ENCODE measurements at regions not wholly inside any gene's neighbourhood (a gene's known extent, or its start where the extent isn't known, plus 50 kb on each side); places are given as distances from the start of the nearest gene placed in this dataset.
A peak's percentile ranks its signal among the peaks of the same experiment; 100 is the strongest.
"Not testable (repeated sequence)": the region's sequence is repeated elsewhere in the genome, so short reads cannot be mapped to it uniquely, and the experiment has no call there.

DNA sequence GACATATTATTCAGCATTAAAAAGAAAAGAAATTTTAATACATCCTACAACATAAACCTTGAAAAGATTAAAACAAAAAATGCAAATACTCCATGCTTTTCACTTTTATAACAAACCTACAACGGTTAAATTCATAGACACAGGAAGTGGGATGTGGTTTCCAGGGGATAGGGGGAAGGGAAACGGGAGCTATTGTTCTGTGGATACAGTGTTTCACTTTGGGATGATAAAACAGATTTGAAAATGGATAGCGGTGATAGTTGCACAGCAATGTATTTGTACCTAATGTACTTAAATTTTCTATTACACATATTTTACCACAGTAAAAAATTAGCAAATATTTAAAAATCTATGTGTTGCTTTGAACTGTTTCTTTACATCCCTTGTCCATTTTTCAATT, 368.0 kb downstream of the CDY2B start:
- H3K4me3 Mint-ChIP-seq; H3K9me3 Mint-ChIP-seq; H3K27ac Mint-ChIP-seq; H3K27me3 Mint-ChIP-seq; DNase-seq; H3K4me1 Mint-ChIP-seq (ENCODE audit: low read depth in 2 of 2); H3K36me3 Mint-ChIP-seq (ENCODE audit: insufficient read depth); ATAC-seq (replicated peaks): not testable (repeated sequence)

DNA sequence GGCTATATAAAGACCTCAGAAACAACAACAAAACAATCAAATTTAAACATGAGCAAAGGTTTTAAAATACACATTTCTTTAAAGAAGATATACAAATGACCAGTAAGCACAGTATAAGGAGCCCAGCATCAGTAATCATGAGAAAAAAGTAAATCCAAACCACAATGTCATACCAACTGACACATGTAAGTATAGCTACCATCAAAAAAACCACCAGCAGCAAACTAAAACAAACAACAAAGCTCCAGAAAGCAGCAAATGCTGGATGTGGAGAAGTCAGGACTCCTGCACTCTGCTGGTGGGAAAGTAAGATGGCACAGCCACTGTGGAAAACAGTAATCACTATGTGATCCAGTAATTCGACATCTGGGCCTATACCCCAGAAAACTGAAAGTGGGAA, 368.5 kb downstream of the CDY2B start:
- H3K36me3 Mint-ChIP-seq (ENCODE audit: insufficient read depth) = not testable (repeated sequence)

DNA sequence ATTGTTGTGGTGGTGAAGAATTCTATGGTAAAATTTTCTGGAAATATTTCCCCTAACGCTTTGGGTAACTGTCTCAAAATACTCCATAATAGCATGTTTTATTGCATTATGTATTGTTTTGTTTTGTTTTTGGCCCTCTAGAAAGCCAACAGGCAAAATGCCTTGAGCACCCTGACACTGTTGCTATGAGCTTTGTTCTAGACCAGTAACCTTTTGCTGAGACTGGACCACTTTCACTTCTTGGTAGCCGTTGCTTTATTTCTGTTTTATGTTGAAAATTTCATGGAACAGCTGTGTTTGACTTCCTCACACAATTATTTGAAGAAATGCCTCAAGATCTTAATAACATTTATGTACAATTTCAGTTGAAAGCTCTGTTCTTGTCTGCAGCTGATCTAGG, 374.2 kb downstream of the CDY2B start:
- H3K9me3 Mint-ChIP-seq; H3K27me3 Mint-ChIP-seq; H3K4me3 Mint-ChIP-seq; H3K27ac Mint-ChIP-seq; ATAC-seq (replicated peaks); H3K4me1 Mint-ChIP-seq (ENCODE audit: low read depth in 2 of 2); DNase-seq; H3K36me3 Mint-ChIP-seq (ENCODE audit: insufficient read depth): not testable (repeated sequence)

More for the DNA sequence above, 368.5 kb downstream of the CDY2B start:
- H3K27me3 Mint-ChIP-seq; ATAC-seq (replicated peaks); DNase-seq; H3K4me3 Mint-ChIP-seq; H3K9me3 Mint-ChIP-seq; H3K4me1 Mint-ChIP-seq (ENCODE audit: low read depth in 2 of 2); H3K27ac Mint-ChIP-seq: not testable (repeated sequence)

DNA sequence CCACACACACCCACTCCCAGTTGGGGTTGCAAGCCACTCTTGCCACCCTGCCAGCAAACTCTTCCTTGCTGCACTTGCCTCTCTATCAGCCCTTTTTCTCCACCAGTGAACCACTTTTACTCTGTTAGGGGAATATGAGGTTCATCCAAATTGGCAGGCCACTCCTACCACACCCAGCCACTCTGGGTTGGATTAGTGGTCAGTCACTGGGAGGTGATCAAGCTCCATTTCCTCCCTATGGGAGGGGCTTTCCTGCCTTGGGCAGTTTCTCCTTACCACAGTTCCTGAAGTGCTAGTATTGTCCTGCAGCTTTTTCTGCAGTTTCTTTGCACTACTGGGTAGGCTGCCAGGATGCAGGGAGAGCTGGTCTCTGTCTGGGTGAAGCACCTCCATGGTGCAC, 395.3 kb downstream of the CDY2B start:
- H3K27me3 Mint-ChIP-seq; H3K9me3 Mint-ChIP-seq; H3K36me3 Mint-ChIP-seq (ENCODE audit: insufficient read depth); H3K4me1 Mint-ChIP-seq (ENCODE audit: low read depth in 2 of 2); DNase-seq; H3K4me3 Mint-ChIP-seq; ATAC-seq (replicated peaks); H3K27ac Mint-ChIP-seq: not testable (repeated sequence)

DNA sequence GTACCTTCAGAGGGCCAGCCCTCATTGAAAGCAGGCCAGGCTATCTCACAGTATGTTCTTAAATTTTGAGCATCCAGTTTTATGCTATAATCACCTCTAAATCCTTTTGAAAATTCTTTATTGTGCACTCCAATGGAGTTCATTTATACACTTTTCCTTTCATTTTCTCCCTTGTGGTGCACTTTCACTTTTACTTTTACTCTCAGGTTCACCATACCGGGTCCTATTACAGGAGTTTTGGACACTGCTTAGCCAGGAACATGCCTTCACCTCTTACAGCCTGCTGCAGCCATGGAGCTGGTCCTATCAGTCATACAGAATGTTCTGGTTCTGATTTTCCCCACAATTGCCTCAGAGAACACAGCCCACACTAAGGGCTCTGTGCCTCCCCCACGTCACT, 395.9 kb downstream of the CDY2B start:
- H3K36me3 Mint-ChIP-seq (ENCODE audit: insufficient read depth); H3K4me3 Mint-ChIP-seq; H3K4me1 Mint-ChIP-seq (ENCODE audit: low read depth in 2 of 2); H3K9me3 Mint-ChIP-seq; DNase-seq; H3K27me3 Mint-ChIP-seq; H3K27ac Mint-ChIP-seq: not testable (repeated sequence)
- peak; percentile 37 for ATAC-seq (replicated peaks)

DNA sequence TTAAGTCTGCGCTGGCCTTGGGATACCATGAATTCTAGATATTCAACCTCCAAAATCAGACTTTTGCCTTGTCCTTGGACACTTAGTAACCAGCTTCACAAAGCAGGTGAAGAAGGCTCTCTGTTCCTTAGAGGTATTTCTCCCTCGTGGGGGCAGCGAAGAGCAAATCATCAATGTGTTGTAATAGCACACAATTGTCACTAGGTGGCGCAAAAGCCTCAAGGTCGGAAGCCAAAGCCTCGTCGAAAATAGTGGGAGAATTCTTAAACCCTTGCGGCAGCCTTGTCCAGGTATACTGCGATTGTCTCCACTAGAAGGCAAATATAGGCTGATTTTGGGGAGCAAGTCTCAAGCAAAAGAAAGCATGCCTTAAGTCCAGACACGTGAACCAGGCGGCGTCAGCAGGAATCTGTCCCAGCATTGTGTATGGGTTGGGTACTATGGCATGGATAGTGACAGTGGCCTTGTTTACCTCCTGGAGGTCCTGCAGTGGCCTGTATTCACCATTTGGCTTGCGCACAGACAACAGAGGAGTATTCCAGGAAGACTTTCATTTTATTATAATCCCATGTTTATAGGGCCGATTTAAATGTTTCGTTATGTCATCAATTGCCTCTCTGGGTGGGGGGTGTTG, 398.5 kb downstream of the CDY2B start:
- H3K9me3 Mint-ChIP-seq, H3K4me3 Mint-ChIP-seq: not testable (repeated sequence)

DNA sequence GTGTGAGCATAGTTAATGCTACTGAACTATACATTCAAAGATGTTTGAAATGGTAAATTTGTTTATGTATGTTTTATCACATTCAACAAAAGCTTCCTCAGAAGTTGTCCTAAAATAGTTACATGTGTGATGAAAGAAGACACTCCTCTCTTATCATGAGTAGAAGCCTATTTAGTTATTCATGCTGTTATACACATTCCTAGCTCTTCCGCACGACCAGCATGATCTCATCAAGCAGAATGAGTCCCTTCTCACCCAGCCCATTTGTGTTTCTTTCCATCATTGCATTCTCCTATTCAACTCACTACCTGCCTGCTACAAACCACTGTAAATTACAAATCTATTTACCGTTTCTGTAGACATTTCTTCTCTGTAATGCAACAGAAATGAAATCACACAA, 408.0 kb downstream of the CDY2B start:
- H3K27me3 Mint-ChIP-seq; DNase-seq; H3K36me3 Mint-ChIP-seq (ENCODE audit: insufficient read depth); ATAC-seq (replicated peaks); H3K27ac Mint-ChIP-seq; H3K4me1 Mint-ChIP-seq (ENCODE audit: low read depth in 2 of 2); H3K9me3 Mint-ChIP-seq; H3K4me3 Mint-ChIP-seq: not testable (repeated sequence)

More for the DNA sequence above, 398.5 kb downstream of the CDY2B start:
- not testable (repeated sequence) for H3K27me3 Mint-ChIP-seq; H3K27ac Mint-ChIP-seq; H3K4me1 Mint-ChIP-seq (ENCODE audit: low read depth in 2 of 2); DNase-seq; H3K36me3 Mint-ChIP-seq (ENCODE audit: insufficient read depth)
- ATAC-seq (replicated peaks) = peak; percentile 62

DNA sequence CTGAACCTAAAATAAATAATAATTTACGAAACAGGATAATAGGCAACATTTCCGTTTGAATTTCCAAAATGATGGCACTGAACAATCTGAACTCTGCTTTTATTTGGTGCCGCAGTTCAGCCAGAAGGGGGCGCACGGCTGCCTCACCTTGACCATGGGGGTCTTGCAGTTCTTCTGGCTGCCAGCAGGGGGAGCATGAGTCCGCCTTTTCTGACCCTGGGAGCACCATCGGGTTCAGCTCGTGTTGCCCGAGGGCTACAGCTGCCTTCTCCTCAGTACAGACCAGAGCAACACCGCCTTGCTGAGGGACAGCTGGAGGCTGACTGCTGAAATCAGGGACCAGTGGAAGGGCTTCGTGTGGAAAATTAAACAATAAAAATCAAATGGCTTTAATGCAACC, 420.3 kb downstream of the CDY2B start:
- H3K4me3 Mint-ChIP-seq; H3K27ac Mint-ChIP-seq; DNase-seq; H3K27me3 Mint-ChIP-seq; H3K36me3 Mint-ChIP-seq (ENCODE audit: insufficient read depth); H3K9me3 Mint-ChIP-seq; H3K4me1 Mint-ChIP-seq (ENCODE audit: low read depth in 2 of 2): not testable (repeated sequence)
- peak; percentile 72 for ATAC-seq (replicated peaks)

DNA sequence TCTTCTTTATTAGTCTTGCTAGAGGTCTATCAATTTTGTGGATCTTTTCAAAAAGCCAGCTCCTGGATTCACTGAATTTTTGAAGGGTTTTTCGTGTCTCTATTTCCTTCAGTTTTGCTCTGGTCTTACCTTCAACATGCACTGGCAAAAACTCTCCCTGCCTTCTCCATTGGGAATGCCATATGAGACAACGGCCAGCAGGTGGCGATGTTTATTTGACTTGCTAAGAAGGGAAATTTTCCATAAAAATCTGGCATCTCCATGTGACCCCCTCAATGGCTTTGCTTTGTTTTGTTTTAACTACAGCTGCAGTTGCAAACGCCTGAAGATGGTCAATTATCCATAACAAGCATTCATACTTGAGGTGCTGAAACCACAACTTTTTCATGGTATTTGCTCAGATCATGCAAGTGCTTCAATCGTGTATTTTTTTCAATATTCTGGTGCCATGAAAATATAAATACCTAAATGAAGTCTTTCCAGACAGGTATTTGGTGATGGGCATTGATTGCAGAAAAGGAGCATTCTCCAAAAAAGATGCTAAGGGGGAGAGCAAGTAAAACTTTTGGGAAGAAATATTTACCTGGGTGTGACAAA, 449.4 kb downstream of the CDY2B start:
- DNase-seq = no peak
- Mint-ChIP-seq H3K9me3 (no peaks in the 10 kb centered on the region), H3K27me3 (peaks cover 0 to 7% of the 10 kb centered on the region in 2 donors), H3K4me1 (ENCODE audit: low read depth in 2 of 2) (no peaks in the 10 kb centered on the region), H3K36me3 (ENCODE audit: insufficient read depth) (no peaks in the 10 kb centered on the region), H3K4me3 (no peak overlapping the region), H3K27ac (no peak overlapping the region)
- ATAC-seq (replicated peaks) = no peak

DNA sequence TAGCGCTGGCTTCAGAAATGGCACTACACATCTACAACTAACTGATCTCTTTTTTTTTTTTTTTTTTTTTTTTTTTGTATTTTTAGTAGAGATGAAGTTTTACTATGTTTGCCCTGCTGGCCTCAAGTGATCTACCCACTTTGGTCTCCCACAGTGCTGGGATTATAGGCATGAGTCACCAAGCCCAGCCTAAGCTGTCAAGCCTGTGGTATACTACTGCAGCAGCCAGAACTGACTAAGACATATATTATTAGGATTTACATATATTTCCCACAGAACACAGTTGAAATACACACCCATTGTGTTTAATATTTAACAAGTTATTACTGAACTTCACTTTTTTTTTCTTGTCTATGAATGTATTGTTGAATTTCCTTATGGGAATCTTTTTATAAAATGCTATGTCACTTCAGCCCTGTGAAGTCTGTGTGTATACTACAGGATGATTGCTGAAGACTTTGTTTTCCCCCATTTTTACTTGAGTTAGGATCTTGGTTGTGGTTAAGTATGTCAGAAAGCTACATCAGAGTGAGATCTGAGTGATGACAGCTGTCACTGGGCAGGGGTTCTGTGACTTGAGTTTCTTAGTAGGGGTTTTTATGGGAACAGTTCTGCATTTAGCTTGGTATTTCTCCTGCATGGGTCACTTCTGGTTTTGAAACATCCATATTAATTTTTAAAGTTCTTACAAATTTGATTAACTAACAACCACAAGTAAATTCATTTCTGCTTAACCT, 481.5 kb downstream of the CDY2B start:
- H3K36me3 Mint-ChIP-seq (ENCODE audit: insufficient read depth) = no peaks in the 10 kb centered on the region
- no peak overlapping the region for H3K27ac Mint-ChIP-seq
- no peaks in the 10 kb centered on the region for H3K27me3 Mint-ChIP-seq
- no peaks in the 10 kb centered on the region for H3K4me1 Mint-ChIP-seq (ENCODE audit: low read depth in 2 of 2)
- ATAC-seq (replicated peaks) (no peak), DNase-seq (no peak)
- peaks cover 0 to 3% of the 10 kb centered on the region in 2 donors for H3K9me3 Mint-ChIP-seq
- H3K4me3 Mint-ChIP-seq = no peak overlapping the region

DNA sequence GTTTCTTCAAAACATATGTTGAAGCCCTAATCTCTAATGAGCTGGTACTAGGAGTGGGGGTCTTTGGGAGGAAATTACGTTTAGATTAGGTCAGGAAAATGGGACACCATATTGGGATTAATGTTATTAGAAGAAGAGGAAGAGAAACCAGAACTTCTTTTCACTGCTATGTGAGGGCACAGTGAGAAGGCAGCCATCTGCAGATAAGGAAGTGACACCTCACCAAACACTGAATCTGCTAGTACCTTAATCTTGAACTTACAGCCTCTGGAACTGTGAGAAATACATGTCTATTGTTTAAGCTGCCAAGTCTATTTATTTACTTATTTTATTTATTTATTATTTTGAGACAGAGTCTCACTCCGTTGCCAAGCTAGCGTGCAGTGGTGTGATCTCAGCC, 482.4 kb downstream of the CDY2B start:
- H3K27me3 Mint-ChIP-seq = no peaks in the 10 kb centered on the region
- no peak for DNase-seq
- ATAC-seq (replicated peaks) = no peak
- no peaks in the 10 kb centered on the region for H3K4me1 Mint-ChIP-seq (ENCODE audit: low read depth in 2 of 2)
- peaks cover 0 to 2% of the 10 kb centered on the region in 2 donors for H3K9me3 Mint-ChIP-seq
- H3K27ac Mint-ChIP-seq = no peak overlapping the region
- H3K36me3 Mint-ChIP-seq (ENCODE audit: insufficient read depth) = no peaks in the 10 kb centered on the region
- no peak overlapping the region for H3K4me3 Mint-ChIP-seq

DNA sequence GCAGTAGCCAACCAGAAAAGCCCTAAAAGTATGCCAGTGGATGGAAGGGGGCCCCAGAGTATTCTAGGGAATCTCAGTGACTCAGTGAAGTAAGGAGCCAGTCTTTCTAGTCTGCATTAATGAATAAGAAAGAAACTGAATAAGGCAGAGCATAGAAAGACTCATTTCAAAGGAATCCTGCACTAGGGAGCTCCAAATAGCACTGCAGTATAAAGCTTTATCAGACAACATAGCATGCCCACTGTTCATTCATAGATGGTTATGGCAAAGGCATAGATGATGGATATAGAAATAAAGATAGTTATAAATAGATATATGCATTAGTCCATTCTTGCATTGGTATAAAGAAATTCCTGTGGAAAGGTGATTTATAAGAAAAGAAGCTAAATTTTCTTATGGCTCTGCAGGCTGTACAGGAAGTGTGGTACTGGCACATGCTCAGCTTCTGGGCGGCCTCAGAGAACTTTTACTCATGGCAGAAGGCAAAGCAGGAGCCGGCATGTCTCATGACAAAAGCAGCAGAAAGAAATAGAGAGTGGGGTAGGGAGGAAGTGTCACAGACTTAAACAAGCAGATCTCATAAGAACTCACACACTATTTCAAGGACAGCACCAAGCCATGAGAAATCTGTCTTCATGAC, 498.5 kb downstream of the CDY2B start:
- Mint-ChIP-seq H3K9me3 (peaks cover 0 to 4% of the 10 kb centered on the region in 2 donors), H3K27ac (no peak overlapping the region), H3K27me3 (no peaks in the 10 kb centered on the region), H3K4me3 (no peak overlapping the region), H3K36me3 (ENCODE audit: insufficient read depth) (no peaks in the 10 kb centered on the region), H3K4me1 (ENCODE audit: low read depth in 2 of 2) (no peaks in the 10 kb centered on the region)
- ATAC-seq (replicated peaks) = no peak
- DNase-seq = no peak

DNA sequence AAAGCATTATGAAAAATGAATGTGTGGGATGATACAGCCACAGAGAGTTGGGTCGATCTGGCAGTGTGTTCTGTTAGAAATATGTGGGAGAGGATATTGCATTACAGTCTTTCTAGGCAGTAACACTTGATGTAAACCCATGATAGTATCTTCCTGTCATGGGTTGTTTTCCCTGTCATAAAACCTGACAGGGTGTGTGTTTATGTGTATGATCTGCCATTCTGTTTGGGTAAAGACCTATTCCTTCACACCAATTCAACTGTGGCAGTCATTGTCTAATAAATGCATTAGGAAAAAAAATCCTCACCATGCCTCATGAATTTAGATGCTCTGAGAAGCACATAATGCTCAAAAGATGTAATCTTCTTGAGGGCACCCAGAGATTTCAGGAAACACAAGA, 501.7 kb downstream of the CDY2B start:
- no peak for DNase-seq
- Mint-ChIP-seq H3K4me1 (ENCODE audit: low read depth in 2 of 2) (no peaks in the 10 kb centered on the region), H3K27ac (no peak overlapping the region), H3K9me3 (peaks cover 0 to 2% of the 10 kb centered on the region in 2 donors), H3K36me3 (ENCODE audit: insufficient read depth) (no peaks in the 10 kb centered on the region), H3K27me3 (no peaks in the 10 kb centered on the region), H3K4me3 (no peak overlapping the region)
- ATAC-seq (replicated peaks) = no peak

DNA sequence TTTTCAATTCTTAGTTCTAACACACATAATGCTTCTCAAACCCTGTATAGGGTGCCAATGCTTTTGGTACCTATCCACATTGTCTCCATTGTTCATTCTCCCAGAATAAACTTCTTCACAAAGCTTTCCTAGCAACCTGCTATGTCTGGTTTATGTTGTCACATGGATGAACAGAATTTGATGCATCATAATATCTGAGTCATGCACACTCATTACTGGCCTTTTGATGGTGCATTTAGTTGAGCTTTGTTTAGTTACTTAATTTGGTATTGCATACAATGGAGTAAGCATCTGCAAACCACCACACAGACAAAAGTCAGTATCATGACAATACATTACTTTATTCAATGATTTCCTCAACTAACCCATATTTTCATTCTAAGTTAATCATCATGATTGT, 511.6 kb downstream of the CDY2B start:
- ATAC-seq (replicated peaks) = no peak
- Mint-ChIP-seq H3K27me3 (no peaks in the 10 kb centered on the region), H3K4me1 (ENCODE audit: low read depth in 2 of 2) (no peaks in the 10 kb centered on the region), H3K9me3 (peaks cover 0 to 1% of the 10 kb centered on the region in 2 donors), H3K27ac (no peak overlapping the region), H3K36me3 (ENCODE audit: insufficient read depth) (no peaks in the 10 kb centered on the region), H3K4me3 (no peak overlapping the region)
- no peak for DNase-seq

All from effector memory CD8-positive, alpha-beta T cell (primary cell).